Epithelial cell of esophagus (primary cell): ENCODE measurements at regions not wholly inside any gene's neighbourhood (a gene's known extent, or its start where the extent isn't known, plus 50 kb on each side); places are given as distances from the start of the nearest gene placed in this dataset.

Experiments
- DNase-seq: peaks from one replicate; pipeline ENCODE4 v3.0.0; 2010; ENCODE audit warnings: low read depth
- H3K4me3 ChIP-seq: 2 replicates; pipeline ENCODE4 v1.5.1; 2011; ENCODE audit warnings: mild to moderate bottlenecking, low read length, control low read depth
- TF ChIP-seq, protein P1 (sequence below): IDR thresholded peaks from 2 replicates; pipeline ENCODE4 v1.5.1; 2011; ENCODE audit warnings: low read depth, mild to moderate bottlenecking, low read length, control low read depth, inconsistent platforms; ENCODE audit not compliant: insufficient read depth; ENCODE audit errors: missing control alignments

- no peak overlapping the region for H3K4me3 ChIP-seq
- TF ChIP-seq, protein P1, sequence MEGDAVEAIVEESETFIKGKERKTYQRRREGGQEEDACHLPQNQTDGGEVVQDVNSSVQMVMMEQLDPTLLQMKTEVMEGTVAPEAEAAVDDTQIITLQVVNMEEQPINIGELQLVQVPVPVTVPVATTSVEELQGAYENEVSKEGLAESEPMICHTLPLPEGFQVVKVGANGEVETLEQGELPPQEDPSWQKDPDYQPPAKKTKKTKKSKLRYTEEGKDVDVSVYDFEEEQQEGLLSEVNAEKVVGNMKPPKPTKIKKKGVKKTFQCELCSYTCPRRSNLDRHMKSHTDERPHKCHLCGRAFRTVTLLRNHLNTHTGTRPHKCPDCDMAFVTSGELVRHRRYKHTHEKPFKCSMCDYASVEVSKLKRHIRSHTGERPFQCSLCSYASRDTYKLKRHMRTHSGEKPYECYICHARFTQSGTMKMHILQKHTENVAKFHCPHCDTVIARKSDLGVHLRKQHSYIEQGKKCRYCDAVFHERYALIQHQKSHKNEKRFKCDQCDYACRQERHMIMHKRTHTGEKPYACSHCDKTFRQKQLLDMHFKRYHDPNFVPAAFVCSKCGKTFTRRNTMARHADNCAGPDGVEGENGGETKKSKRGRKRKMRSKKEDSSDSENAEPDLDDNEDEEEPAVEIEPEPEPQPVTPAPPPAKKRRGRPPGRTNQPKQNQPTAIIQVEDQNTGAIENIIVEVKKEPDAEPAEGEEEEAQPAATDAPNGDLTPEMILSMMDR: no peak
- no peak for DNase-seq
Observed at GRCh38 chr3:117096549-117096948, 387.0 kb downstream of the TUSC7 start.

DNA sequence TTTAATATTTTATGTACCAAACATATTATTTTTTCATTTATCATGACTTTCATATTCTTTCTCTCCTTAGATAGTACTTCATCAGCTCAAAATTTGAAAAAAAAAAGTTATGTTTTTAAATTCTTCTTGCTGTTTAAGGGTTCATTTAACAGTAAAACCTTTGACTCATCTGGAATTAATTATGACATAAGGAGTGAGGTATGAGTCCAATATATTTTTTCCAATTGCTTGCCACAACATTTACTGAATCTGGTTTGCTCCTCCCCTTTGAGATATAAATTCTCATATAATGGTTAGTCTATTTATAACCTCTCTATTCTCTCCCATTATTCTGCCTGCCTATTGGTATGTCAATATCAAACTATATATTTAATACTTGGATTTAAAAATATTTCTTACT lies 387.8 kb downstream of the TUSC7 start:
- H3K4me3 ChIP-seq: no peak overlapping the region
- no peak for DNase-seq
- TF ChIP-seq, protein P1: no peak

DNA sequence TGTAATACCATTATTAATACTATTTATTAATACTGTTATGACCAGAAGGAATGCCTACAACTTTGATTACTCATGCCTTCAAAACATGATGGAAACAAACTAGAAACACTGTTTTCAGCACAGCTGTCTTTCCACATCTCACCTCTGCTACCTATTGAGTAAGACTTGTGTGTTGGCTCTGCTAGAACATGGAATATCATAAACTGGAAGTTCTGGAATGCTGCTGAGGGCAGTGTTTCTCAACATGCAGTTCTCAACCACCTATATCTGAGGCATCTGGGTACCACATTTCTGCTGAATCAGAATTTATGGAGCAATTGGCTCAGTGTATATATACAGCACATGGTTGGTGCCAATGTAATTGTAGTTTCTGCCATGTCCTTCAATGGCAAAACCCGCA lies 392.1 kb downstream of the TUSC7 start:
- TF ChIP-seq, protein P1: no peak
- peak; percentile 17 for DNase-seq
- no peak overlapping the region for H3K4me3 ChIP-seq

GRCh38 chr3:117102426-117102825 lies 392.8 kb downstream of the TUSC7 start:
- H3K4me3 ChIP-seq: no peak overlapping the region
- DNase-seq: no peak
- TF ChIP-seq, protein P1: no peak

- no peak overlapping the region for H3K4me3 ChIP-seq
- TF ChIP-seq, protein P1: no peak
- no peak for DNase-seq
Observed at GRCh38 chr3:117103675-117104074, 394.1 kb downstream of the TUSC7 start.

- TF ChIP-seq, protein P1: no peak
- DNase-seq: no peak
- H3K4me3 ChIP-seq: no peak overlapping the region
Observed at GRCh38 chr3:117104381-117104780, 394.8 kb downstream of the TUSC7 start.

DNA sequence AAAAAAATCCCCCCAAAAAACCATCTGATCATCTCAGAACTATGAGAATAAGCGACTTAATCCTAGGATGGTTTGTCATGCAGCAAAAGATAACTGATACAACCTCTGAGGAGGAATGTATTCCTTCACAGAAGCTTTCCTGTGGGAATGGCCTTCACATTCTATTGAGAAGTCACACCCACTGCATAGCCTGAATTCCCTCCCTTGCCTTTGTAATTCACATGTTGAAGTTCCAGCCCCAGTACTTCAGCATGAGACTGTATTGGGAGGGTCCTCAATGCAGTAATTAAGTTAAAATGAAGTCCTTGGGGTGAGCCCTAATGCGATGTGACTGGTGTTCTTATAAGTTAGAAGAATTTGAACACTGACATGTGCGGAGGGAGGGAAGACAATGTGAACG lies 395.2 kb downstream of the TUSC7 start:
- no peak overlapping the region for H3K4me3 ChIP-seq
- TF ChIP-seq, protein P1: no peak
- DNase-seq: no peak
